ENCODE measurements at regions not wholly inside any gene's neighbourhood (a gene's known extent, or its start where the extent isn't known, plus 50 kb on each side); places are given as distances from the start of the nearest gene placed in this dataset.

- TF ChIP-seq CTCF (conservative IDR thresholded peaks at IDR 0.05) (no peak), EZH2 (IDR thresholded peaks at IDR 0.05; ENCODE audit: low read depth) (no peak)
Measured at GRCh38 chr15:99878835-99879234, 145.6 kb upstream of the LYSMD4 start.

Data from PC-9 (cell line).